Lower leg skin (tissue), 3 donors: ENCODE measurements at regions not wholly inside any gene's neighbourhood (a gene's known extent, or its start where the extent isn't known, plus 50 kb on each side); places are given as distances from the start of the nearest gene placed in this dataset.

Experiments
- POLR2A ChIP-seq, 2 donors: fragments of 450-650 bp; IDR thresholded peaks; one replicate each; pipeline ENCODE4 v1.6.1; 2016 to 2017; ENCODE audit warnings: antibody characterized with exemption in 2 of 2, mild to moderate bottlenecking in 1 of 2, moderate library complexity in 1 of 2
- TF ChIP-seq, protein P1 (sequence below), 3 donors: fragments of 450-650 bp; IDR thresholded peaks; one replicate each; pipeline ENCODE4 v1.5.1; 2016; ENCODE audit warnings: antibody characterized with exemption in 3 of 3, mild to moderate bottlenecking in 3 of 3, moderate library complexity in 2 of 3

DNA sequence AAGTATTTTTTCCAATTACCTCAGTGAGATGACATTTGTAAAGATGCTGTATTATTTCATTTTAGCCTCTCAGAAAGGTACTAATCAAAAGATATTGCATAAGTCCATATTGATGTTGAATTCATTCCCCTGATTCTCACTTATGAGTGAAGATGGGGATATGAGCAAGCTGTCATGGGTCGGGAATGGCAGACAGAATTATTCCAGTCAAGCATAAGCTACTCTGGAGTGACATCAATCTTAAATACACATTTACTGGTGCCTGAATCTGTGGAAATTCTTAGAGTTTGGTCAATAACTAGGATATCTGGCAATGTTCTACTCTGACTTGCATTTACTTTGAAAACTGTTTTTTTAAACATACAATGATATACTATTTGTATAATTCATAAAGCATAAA lies 283.8 kb upstream of the PCDH7 start:
- TF ChIP-seq, protein P1, sequence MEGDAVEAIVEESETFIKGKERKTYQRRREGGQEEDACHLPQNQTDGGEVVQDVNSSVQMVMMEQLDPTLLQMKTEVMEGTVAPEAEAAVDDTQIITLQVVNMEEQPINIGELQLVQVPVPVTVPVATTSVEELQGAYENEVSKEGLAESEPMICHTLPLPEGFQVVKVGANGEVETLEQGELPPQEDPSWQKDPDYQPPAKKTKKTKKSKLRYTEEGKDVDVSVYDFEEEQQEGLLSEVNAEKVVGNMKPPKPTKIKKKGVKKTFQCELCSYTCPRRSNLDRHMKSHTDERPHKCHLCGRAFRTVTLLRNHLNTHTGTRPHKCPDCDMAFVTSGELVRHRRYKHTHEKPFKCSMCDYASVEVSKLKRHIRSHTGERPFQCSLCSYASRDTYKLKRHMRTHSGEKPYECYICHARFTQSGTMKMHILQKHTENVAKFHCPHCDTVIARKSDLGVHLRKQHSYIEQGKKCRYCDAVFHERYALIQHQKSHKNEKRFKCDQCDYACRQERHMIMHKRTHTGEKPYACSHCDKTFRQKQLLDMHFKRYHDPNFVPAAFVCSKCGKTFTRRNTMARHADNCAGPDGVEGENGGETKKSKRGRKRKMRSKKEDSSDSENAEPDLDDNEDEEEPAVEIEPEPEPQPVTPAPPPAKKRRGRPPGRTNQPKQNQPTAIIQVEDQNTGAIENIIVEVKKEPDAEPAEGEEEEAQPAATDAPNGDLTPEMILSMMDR (IDR thresholded peaks at IDR 0.05): no peak
- no peak for TF ChIP-seq POLR2A (IDR thresholded peaks at IDR 0.05)
